ENCODE measurements at regions not wholly inside any gene's neighbourhood (a gene's known extent, or its start where the extent isn't known, plus 50 kb on each side); places are given as distances from the start of the nearest gene placed in this dataset.

DNA sequence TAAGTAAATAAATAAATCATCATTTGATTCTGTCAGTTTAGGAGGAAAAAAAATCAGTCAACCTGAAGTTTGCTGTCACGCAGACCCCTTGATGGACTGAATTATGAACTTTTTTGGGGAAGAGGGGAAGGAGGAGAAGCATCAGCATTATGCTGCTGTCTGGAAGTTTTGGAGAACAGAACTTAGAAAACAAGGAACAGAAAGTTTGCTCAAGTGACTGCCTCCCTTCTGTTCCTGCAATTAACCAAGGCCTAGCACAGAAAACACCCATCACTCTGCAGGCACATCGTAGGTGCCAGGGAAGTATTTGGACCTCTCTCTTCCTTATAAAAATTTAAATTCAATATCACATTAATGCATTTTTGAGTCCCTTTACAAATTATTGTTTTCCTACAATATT is 283.8 kb downstream of the VRK1 start:
- TF ChIP-seq, protein P1, sequence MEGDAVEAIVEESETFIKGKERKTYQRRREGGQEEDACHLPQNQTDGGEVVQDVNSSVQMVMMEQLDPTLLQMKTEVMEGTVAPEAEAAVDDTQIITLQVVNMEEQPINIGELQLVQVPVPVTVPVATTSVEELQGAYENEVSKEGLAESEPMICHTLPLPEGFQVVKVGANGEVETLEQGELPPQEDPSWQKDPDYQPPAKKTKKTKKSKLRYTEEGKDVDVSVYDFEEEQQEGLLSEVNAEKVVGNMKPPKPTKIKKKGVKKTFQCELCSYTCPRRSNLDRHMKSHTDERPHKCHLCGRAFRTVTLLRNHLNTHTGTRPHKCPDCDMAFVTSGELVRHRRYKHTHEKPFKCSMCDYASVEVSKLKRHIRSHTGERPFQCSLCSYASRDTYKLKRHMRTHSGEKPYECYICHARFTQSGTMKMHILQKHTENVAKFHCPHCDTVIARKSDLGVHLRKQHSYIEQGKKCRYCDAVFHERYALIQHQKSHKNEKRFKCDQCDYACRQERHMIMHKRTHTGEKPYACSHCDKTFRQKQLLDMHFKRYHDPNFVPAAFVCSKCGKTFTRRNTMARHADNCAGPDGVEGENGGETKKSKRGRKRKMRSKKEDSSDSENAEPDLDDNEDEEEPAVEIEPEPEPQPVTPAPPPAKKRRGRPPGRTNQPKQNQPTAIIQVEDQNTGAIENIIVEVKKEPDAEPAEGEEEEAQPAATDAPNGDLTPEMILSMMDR (IDR thresholded peaks at IDR 0.05; ENCODE audit: insufficient read depth, low read depth, low read length) = no peak
- no peak for TF ChIP-seq EZH2 (IDR thresholded peaks at IDR 0.05; ENCODE audit: insufficient read depth, low read length)

Data from astrocyte (in vitro differentiated cells and primary cell).